Activated CD4-positive, alpha-beta memory T cell treated with anti-CD3 and anti-CD28 coated beads, Interleukin-2, amount 10 ng/mL, durations not matched to agents 7 days and 5 days (primary cell): ENCODE measurements at regions not wholly inside any gene's neighbourhood (a gene's known extent, or its start where the extent isn't known, plus 50 kb on each side); places are given as distances from the start of the nearest gene placed in this dataset.

Experiments used
- CTCF ChIA-PET: fragments of 350-600 bp; sonication (Branson Sonifier 250); formaldehyde crosslinking; loops from one replicate; lab custom pipeline; 2021; ENCODE audit warnings: antibody characterized with exemption, inconsistent platforms; lab: Charles Lee
- POLR2A ChIA-PET: fragments of 350-600 bp; sonication (Branson Sonifier 250); formaldehyde crosslinking; loops from one replicate; lab custom pipeline; 2021; ENCODE audit warnings: antibody characterized with exemption; lab: Charles Lee
- DNase-seq: peaks from one replicate; pipeline ENCODE4 v3.0.0-alpha.2; 2020
- H3K27ac Mint-ChIP-seq: one replicate; pipeline ENCODE4 v1.8.0; 2021; ENCODE audit warnings: mild to moderate bottlenecking, mixed read lengths
- H3K27me3 Mint-ChIP-seq: one replicate; pipeline ENCODE4 v1.8.0; 2021; ENCODE audit warnings: mixed read lengths
- H3K36me3 Mint-ChIP-seq: one replicate; pipeline ENCODE4 v1.8.0; 2021; ENCODE audit warnings: low read depth, mixed read lengths
- H3K4me1 Mint-ChIP-seq: one replicate; pipeline ENCODE4 v1.8.0; 2021; ENCODE audit warnings: mixed read lengths
- H3K4me3 Mint-ChIP-seq: one replicate; pipeline ENCODE4 v1.8.0; 2021; ENCODE audit warnings: mild to moderate bottlenecking, mixed read lengths
- H3K9me3 Mint-ChIP-seq: one replicate; pipeline ENCODE4 v1.8.0; 2021; ENCODE audit warnings: mixed read lengths

DNA sequence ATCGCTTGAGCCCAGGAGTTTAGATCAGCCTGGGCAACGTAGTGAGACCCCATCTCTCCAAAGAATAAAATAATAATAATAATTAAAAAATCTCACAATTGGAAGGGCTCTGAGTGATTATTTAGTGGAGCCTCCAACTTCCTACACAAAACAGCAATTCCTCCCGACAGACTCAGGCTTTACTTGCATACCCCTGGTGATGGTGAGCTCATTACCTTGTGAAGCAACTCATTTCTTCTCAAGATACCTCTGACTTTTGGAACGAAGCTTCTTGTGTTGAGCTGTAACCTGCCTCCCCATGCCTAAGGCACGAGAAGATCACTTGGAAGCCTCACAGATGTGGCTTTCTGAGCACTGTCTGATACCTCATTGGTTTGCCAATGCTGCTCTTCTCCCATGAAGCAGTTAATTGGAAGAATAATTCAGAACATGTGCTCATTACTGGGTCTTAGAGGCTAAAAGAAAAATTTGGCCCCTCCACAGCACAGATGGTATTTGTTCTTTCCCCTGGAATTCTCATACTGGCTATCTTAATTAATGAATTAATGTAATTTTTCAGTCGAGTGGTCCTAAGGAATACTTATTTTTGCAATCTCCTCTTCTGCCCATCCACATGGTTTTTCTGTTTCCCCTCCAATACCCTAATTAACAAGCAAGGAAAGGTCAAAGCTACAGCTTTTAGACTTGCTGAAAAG, 769.0 kb downstream of the TYW1 start:
- Mint-ChIP-seq H3K4me1 (no peaks in the 10 kb centered on the region), H3K9me3 (peaks cover 20% of the 10 kb centered on the region), H3K36me3 (no peaks in the 10 kb centered on the region), H3K27me3 (no peaks in the 10 kb centered on the region), H3K27ac (no peak overlapping the region), H3K4me3 (no peak overlapping the region)
- CTCF ChIA-PET, result no interaction called here
- DNase-seq, result no peak
- POLR2A ChIA-PET, result no interaction called here

DNA sequence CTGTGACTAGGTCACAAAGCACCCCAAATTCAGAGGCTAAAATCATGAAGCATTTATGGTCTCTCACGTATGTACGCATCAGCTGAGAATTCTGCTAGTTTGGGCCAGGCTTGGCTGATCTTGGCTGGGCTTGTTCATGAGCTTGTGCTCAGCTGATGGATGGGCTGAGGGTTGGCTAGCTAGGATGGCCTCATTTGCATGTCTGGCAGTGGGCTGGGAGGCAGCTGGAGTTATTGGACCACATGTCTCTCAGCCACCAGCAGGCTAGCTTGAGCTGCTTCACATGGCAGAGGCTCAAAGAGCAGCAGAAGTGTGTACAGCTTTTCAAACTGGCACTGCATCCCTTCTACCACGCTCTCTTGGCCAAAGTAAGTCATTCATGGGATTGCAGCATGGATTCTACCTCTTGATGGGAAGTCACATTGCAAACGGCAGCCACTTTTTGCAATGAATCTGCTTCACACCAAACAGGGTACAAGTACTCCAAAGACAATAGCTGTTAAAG, 770.3 kb downstream of the TYW1 start:
- Mint-ChIP-seq H3K27ac (no peak overlapping the region), H3K9me3 (peaks cover 20% of the 10 kb centered on the region), H3K4me1 (no peaks in the 10 kb centered on the region), H3K36me3 (no peaks in the 10 kb centered on the region), H3K27me3 (no peaks in the 10 kb centered on the region), H3K4me3 (no peak overlapping the region)
- CTCF ChIA-PET, result no interaction called here
- no peak for DNase-seq
- POLR2A ChIA-PET, result no interaction called here

DNA sequence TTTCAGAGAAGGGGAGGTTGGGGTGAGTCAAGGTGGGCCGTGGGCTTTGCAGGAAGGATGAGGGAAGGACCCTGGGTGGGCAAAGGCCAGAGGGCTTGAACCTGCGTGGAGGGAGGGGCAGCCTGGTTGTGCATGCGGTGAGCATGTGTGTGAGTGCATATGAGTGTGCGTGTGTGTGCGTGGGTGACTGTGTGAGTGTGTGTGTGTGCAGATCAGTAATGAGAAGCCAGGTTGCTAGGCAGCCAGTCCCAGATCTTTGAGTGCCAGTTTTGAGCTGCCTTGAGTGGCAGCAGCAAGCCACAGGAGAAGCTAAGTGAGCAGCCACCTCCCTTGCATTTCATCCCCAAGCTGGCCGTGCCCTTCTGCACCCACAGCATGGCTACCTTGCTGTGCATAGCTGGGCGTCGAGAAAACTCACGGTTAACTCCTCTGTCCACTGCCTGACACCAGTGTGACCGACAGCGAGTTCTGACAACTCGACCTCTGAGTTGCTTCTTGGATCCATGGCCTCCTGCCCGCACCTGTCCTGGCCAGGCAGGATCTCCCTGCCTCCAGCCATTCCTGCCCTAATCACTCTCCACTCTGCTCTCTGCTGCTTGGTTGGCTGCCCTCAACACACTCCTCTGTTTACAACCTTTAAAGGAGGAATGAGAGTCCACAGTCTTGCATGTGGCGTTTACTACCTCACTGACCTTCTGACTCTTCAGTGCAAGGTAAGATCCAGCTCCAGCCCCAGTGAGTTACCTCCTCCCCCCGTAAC, 775.4 kb downstream of the TYW1 start:
- no peak overlapping the region for H3K4me3 Mint-ChIP-seq
- DNase-seq, result no peak
- H3K27ac Mint-ChIP-seq, result no peak overlapping the region
- POLR2A ChIA-PET, result no interaction called here
- H3K4me1 Mint-ChIP-seq, result no peaks in the 10 kb centered on the region
- CTCF ChIA-PET, result no interaction called here
- H3K27me3 Mint-ChIP-seq, result no peaks in the 10 kb centered on the region
- H3K9me3 Mint-ChIP-seq, result peaks cover 29% of the 10 kb centered on the region
- H3K36me3 Mint-ChIP-seq, result no peaks in the 10 kb centered on the region

DNA sequence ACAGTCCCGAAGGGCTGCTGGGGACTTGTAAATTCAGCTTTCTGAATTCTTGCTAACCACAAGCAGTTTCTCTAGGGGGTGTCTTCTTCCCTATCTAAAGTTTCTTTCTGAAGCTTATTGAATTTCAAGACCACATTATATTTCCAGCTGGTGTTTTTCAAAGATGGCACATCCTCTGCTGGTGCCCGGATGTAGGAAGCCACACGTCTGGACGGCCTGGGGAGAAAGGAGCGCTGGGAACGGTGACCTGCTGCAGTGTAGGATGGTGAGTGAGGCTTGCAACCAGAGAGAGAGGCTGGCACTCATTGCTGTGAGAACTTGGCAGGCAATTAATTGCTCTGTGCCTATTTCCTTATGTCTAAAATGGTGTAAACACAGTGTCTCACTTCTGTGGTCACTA, 776.4 kb downstream of the TYW1 start:
- no peaks in the 10 kb centered on the region for H3K4me1 Mint-ChIP-seq
- ChIA-PET CTCF (no interaction called here), POLR2A (no interaction called here)

DNA sequence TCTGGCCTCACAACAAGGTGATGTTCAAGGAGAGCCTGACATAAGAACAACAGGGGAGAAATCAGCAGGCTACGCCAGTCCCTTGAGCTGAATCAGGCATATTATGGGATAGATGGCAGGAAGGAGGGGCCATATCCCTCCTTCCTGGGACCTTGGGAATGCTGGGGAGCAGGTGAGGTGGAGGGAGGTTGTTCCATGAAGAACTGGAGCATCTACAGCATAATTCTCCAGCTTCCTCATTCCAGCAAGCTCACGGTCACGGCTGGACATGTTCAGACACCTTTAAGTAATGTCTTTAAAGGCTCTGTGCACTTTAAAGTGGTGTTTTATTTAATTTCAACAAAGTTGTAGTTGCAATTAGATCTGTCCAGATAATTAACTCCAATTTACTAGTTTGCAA, 780.5 kb downstream of the TYW1 start:
- Mint-ChIP-seq H3K4me1 (no peaks in the 10 kb centered on the region), H3K27ac (no peak overlapping the region), H3K27me3 (no peaks in the 10 kb centered on the region), H3K9me3 (peaks cover 22% of the 10 kb centered on the region), H3K36me3 (no peaks in the 10 kb centered on the region), H3K4me3 (no peak overlapping the region)
- CTCF ChIA-PET, result no interaction called here
- POLR2A ChIA-PET, result no interaction called here
- no peak for DNase-seq

More for the DNA sequence above, 776.4 kb downstream of the TYW1 start:
- no peaks in the 10 kb centered on the region for H3K36me3 Mint-ChIP-seq
- H3K27ac Mint-ChIP-seq, result no peak overlapping the region
- DNase-seq, result no peak
- peaks cover 26% of the 10 kb centered on the region for H3K9me3 Mint-ChIP-seq
- H3K27me3 Mint-ChIP-seq, result no peaks in the 10 kb centered on the region
- no peak overlapping the region for H3K4me3 Mint-ChIP-seq

DNA sequence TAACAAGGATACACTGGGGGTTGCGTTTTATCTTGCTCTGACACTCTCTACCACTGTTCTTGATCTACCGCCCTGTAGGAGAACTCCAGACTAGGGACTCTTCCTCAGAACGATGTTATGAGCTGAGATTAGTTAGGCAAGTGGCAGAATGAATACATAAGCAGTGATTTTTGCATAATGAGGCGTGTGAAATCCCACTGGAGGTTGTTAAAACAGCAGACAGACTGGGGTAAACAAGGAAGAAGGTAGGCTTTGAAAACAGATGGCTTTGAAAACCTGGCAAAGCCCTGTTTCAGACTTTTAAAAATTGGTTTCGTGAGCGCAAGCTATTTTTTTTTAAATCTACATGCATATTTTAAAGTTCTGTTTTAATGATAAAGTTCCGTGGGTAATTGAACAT, 785.2 kb downstream of the TYW1 start:
- Mint-ChIP-seq H3K4me3 (no peak overlapping the region), H3K36me3 (no peaks in the 10 kb centered on the region)
- POLR2A ChIA-PET, result no interaction called here

DNA sequence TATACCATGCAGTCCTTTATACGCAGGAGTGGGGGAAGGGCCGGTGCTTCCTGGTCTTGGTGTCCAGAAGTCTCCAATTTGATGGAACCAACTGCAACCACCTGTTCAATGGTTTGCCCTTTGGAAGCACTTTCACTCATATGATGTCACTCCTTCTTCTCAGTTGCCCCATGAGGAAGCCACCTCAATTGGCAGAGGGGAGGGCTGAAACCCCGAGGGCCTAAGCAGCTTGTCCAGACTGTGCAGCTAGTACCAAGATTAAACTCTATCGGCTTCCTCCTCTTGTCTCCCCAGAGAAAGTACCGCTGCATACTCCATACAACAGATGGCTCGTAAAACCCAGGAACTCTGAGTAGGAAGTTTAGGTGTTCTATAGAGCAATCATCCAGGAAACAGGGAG, 789.4 kb downstream of the TYW1 start:
- ChIA-PET POLR2A (no interaction called here), CTCF (no interaction called here)
- Mint-ChIP-seq H3K27ac (no peak overlapping the region), H3K4me1 (no peaks in the 10 kb centered on the region), H3K4me3 (no peak overlapping the region), H3K36me3 (no peaks in the 10 kb centered on the region), H3K9me3 (peaks cover 32% of the 10 kb centered on the region), H3K27me3 (no peaks in the 10 kb centered on the region)
- no peak for DNase-seq

More for the DNA sequence above, 785.2 kb downstream of the TYW1 start:
- CTCF ChIA-PET, result no interaction called here
- Mint-ChIP-seq H3K4me1 (no peaks in the 10 kb centered on the region), H3K9me3 (peaks cover 23% of the 10 kb centered on the region), H3K27ac (no peak overlapping the region), H3K27me3 (no peaks in the 10 kb centered on the region)
- DNase-seq, result no peak

DNA sequence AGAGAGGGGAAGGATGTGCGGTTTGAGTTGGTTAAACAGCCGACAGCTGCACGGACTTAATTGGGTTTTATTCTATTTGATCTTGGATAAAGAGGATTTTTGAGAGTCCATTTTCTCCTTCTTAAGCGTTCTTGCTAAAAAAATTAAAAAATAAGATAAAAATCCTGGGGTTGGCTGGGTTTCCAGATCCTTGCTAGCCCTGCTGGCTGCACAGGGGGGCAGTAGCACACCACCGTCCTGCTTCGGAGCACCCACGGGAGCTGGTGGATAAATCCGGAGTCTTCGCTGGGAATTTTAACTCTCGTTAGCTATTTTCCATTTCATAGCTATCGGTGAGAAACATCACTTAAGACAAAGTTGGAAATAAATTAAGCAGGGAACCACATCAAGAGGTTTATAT, 792.0 kb downstream of the TYW1 start:
- no peaks in the 10 kb centered on the region for H3K36me3 Mint-ChIP-seq
- no peaks in the 10 kb centered on the region for H3K27me3 Mint-ChIP-seq
- H3K27ac Mint-ChIP-seq, result no peak overlapping the region
- peaks cover 31% of the 10 kb centered on the region for H3K9me3 Mint-ChIP-seq
- H3K4me3 Mint-ChIP-seq, result no peak overlapping the region
- ChIA-PET CTCF (no interaction called here), POLR2A (no interaction called here)
- no peaks in the 10 kb centered on the region for H3K4me1 Mint-ChIP-seq
- no peak for DNase-seq

DNA sequence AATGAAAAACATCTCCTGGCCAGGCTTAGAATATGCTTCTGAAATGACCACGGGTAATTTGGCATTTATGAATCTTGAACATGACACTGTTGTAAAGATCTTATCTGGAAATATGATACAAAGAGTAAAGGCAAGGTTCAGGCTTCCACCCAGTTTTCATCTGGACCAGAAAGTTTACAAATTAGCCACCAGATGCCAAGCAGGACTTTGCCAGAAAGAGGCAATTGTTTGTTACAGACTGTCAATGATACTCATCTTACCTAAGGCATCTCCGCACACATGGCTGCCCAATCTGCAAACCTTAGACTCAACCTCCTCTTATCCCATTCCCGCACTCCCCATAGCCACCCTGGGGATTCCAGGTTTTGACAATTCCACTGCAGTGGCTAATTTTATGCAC, 795.3 kb downstream of the TYW1 start:
- POLR2A ChIA-PET, result no interaction called here
- H3K4me3 Mint-ChIP-seq, result no peak overlapping the region
- H3K36me3 Mint-ChIP-seq, result no peaks in the 10 kb centered on the region
- CTCF ChIA-PET, result no interaction called here
- no peak overlapping the region for H3K27ac Mint-ChIP-seq
- peaks cover 36% of the 10 kb centered on the region for H3K9me3 Mint-ChIP-seq
- DNase-seq, result no peak
- no peaks in the 10 kb centered on the region for H3K4me1 Mint-ChIP-seq
- H3K27me3 Mint-ChIP-seq, result no peaks in the 10 kb centered on the region

DNA sequence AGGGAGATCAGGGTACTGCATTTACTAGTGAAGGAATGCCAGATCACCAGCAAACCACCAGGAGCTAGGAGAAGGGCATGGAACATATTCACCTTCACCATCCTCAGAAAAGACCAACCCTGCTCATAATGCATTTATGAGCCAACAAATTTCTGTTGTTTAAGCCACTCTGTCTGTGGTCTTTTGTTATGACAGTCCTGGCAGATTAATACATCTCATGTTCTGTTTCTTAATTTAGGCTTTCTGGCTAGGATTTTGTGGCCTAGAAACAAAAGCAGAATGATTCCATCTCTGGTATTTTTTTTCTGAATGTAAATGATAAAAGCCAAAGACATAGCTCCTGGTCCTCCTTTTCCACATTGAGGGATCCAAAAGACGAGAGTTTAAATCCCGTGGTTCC, 797.9 kb downstream of the TYW1 start:
- H3K4me1 Mint-ChIP-seq, result no peaks in the 10 kb centered on the region
- H3K36me3 Mint-ChIP-seq, result no peaks in the 10 kb centered on the region
- H3K27ac Mint-ChIP-seq, result no peak overlapping the region
- no peak overlapping the region for H3K4me3 Mint-ChIP-seq
- ChIA-PET CTCF (no interaction called here), POLR2A (no interaction called here)
- H3K9me3 Mint-ChIP-seq, result peaks cover 26% of the 10 kb centered on the region
- H3K27me3 Mint-ChIP-seq, result no peaks in the 10 kb centered on the region
- DNase-seq, result no peak

DNA sequence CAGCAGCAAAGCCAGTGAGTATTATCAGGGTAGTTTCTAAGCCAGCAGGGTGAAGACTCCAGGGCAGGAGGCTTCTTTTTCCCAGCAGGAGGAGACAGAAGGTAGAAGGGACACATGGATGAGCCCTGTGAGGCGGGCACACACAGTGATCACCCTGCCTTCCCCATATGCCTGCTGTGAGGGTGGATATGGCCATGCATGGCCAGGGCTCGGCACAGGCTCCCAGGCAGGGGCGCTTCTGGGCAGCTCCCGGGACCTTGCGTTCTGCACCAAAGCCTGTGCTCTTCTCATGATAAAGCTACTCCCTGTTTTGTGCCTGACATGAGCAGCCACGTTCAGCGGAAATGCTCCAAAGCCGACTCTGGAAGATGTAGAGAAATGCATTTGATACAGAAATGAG, 807.2 kb downstream of the TYW1 start:
- Mint-ChIP-seq H3K27ac (no peak overlapping the region), H3K36me3 (no peaks in the 10 kb centered on the region), H3K9me3 (peaks cover 22% of the 10 kb centered on the region), H3K4me1 (no peaks in the 10 kb centered on the region), H3K4me3 (no peak overlapping the region), H3K27me3 (no peaks in the 10 kb centered on the region)
- ChIA-PET CTCF (no interaction called here), POLR2A (no interaction called here)
- no peak for DNase-seq

DNA sequence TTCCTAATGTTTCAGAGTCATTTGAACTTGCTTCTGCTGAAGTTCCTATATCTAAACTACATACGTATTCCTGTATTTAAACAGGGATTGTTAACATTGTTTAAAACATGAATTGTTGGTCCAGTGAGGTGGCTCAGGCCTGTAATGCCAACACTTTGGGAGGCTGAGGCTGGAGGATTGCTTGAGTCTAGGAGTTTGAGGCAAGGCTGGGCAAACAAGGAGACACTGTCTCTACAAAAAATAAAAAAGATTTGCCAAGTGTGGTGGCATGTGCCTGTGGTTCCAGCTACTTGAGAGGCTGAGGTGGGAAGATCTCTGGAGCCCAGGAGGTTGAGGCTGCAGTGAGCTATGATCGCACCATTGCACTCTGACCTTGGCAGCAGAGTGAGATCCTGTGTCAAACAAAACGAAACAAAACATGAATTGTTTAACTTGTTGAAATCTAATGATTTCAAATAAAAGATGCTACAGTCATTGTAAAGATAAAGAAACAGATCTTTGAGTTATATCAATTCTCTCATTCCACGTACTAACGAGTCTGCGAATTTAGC, 809.4 kb downstream of the TYW1 start:
- Mint-ChIP-seq H3K36me3 (no peaks in the 10 kb centered on the region), H3K27ac (no peak overlapping the region), H3K4me3 (no peak overlapping the region), H3K27me3 (no peaks in the 10 kb centered on the region), H3K9me3 (peaks cover 21% of the 10 kb centered on the region), H3K4me1 (no peaks in the 10 kb centered on the region)
- POLR2A ChIA-PET, result no interaction called here
- no peak for DNase-seq
- CTCF ChIA-PET, result no interaction called here

DNA sequence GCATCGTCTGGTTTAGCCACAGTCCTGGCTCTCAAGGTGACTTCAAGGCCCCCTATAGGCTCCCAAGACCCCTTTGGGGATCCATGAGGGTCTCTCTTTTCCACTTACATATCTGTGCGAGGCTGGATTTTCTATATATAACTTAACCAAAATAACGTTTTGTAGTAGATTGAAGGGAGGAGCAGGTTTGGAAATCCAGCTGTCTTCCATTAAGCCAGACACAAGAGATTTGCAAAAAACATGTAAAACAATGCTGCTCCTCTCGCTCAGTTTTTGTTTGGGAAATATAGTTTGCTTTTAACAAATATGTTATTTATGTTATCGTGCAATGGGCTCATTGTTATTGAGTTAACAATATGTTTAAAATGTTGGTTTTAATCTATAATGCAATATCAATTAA, 811.2 kb downstream of the TYW1 start:
- Mint-ChIP-seq H3K27me3 (no peaks in the 10 kb centered on the region), H3K4me3 (no peak overlapping the region), H3K4me1 (no peaks in the 10 kb centered on the region), H3K9me3 (peaks cover 21% of the 10 kb centered on the region), H3K36me3 (no peaks in the 10 kb centered on the region), H3K27ac (no peak overlapping the region)
- ChIA-PET POLR2A (no interaction called here), CTCF (no interaction called here)
- no peak for DNase-seq
